BLaER1 (cell line): ENCODE measurements at regions not wholly inside any gene's neighbourhood (a gene's known extent, or its start where the extent isn't known, plus 50 kb on each side); places are given as distances from the start of the nearest gene placed in this dataset.
"Not testable (repeated sequence)": the region's sequence is repeated elsewhere in the genome, so short reads cannot be mapped to it uniquely, and the experiment has no call there.

Source experiments
- H3K27ac ChIP-seq: shearing (Covaris generic); formaldehyde crosslinking; 2 replicates; pipeline ENCODE4 v1.8.1; 2022
- H3K27me3 ChIP-seq: shearing (Covaris generic); formaldehyde crosslinking; 2 replicates; pipeline ENCODE4 v1.8.1; 2022
- H3K36me3 ChIP-seq: shearing (Covaris generic); formaldehyde crosslinking; 2 replicates; pipeline ENCODE4 v1.8.1; 2022
- H3K4me1 ChIP-seq: shearing (Covaris generic); formaldehyde crosslinking; 2 replicates; pipeline ENCODE4 v1.8.1; 2022
- H3K4me2 ChIP-seq: shearing (Covaris generic); formaldehyde crosslinking; 2 replicates; pipeline ENCODE4 v1.8.1; 2022
- H3K4me3 ChIP-seq: shearing (Covaris generic); formaldehyde crosslinking; 2 replicates; pipeline ENCODE4 v1.8.1; 2022
- H3K9ac ChIP-seq: shearing (Covaris generic); formaldehyde crosslinking; 2 replicates; pipeline ENCODE4 v1.8.1; 2022
- H3K9me3 ChIP-seq: shearing (Covaris generic); formaldehyde crosslinking; 2 replicates; pipeline ENCODE4 v1.8.1; 2022
- H4K20me1 ChIP-seq: shearing (Covaris generic); formaldehyde crosslinking; 2 replicates; pipeline ENCODE4 v1.8.1; 2022
- Cebpa-rat ChIP-seq: shearing (Covaris generic); IDR thresholded peaks from 2 replicates; pipeline ENCODE4 v1.8.1; 2022

DNA sequence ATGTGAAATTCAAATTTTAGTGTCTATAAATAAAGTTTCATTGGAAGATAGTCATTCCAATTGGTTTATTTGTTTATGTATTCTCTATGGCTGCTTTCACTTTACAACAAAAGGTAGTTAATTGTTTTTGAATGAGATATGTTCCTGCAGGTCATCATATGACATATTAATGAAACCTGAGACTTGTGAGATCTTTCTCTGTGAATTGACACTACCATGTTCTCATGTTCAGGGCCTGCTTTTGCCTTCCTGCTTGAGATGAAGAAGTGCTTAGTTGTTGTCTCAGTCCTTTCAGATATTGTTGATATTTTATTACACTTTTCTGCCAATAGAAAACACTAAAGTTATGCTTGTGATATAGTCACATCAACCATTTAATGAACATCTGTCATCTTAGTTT is 132.5 kb downstream of the UTRN start:
- Histone ChIP-seq H3K27me3 (no peaks in the 10 kb centered on the region), H3K27ac (no peak overlapping the region), H3K4me3 (no peak overlapping the region), H4K20me1 (peaks cover 98% of the 10 kb centered on the region), H3K36me3 (peaks cover 38% of the 10 kb centered on the region), H3K9me3 (peaks cover 7% of the 10 kb centered on the region), H3K4me2 (no peak overlapping the region), H3K4me1 (peaks cover 12% of the 10 kb centered on the region), H3K9ac (no peak overlapping the region)
- TF ChIP-seq Cebpa-rat, result no peak

DNA sequence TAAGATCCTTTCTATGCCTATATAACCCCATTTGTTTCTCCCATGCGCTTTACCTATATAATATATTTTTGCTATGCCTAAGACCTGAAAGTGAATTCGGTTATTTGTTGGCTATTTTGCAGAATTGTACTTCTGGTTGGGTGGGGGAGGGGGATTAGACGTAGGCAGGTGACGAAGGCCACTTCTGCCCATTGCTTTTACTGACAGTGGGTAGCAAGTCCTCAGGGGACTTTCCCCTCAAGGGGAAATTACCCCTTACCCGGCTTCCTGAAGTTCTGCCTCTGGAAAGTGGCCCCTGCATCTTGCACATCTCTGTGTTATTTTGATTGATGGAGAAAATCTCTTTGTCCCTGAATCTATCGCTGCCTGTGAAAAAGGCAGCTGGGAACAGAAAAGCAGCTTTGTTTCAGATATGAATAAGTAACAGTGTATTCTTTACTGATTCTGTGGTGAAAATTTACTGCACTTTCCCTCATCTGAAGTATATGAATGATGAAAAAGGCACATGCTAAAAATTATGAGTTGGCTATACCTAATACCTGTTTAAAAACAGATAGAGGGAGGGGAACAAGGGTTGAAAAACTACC is 133.9 kb downstream of the UTRN start:
- H4K20me1 ChIP-seq, result peaks cover 98% of the 10 kb centered on the region

DNA sequence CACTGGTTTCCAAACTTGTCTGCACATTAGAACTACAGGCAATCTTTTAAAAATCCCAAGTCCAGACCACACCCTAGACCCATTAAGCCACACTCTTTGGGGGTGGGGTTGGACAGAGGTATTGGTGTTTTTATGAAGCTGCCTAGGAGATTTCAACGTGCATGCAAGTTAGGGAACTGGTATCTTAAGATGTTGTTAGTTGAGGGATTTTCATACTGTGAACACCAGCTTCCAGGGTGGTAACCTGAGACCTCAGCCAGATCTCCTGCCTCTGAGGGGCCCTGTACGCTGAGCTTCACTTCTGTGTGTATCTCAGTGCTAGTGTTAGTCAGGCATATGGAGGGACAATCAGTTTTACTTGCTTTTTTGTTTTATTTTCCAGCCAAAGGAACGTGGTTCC is 138.0 kb downstream of the UTRN start:
- H4K20me1 ChIP-seq, result peaks cover 72% of the 10 kb centered on the region
- H3K27ac ChIP-seq, result no peak overlapping the region
- no peaks in the 10 kb centered on the region for H3K27me3 ChIP-seq
- H3K9ac ChIP-seq, result no peak overlapping the region
- no peak overlapping the region for H3K4me3 ChIP-seq
- no peak for TF ChIP-seq Cebpa-rat
- no peak overlapping the region for H3K4me2 ChIP-seq
- H3K36me3 ChIP-seq, result peaks cover 67% of the 10 kb centered on the region
- H3K9me3 ChIP-seq, result no peaks in the 10 kb centered on the region
- peaks cover 12% of the 10 kb centered on the region for H3K4me1 ChIP-seq

More for the DNA sequence above, 133.9 kb downstream of the UTRN start:
- H3K9me3 ChIP-seq, result no peaks in the 10 kb centered on the region
- H3K27ac ChIP-seq, result no peak overlapping the region
- H3K4me1 ChIP-seq, result peaks cover 12% of the 10 kb centered on the region
- peaks cover 40% of the 10 kb centered on the region for H3K36me3 ChIP-seq
- H3K4me3 ChIP-seq, result no peak overlapping the region
- H3K27me3 ChIP-seq, result no peaks in the 10 kb centered on the region
- TF ChIP-seq Cebpa-rat, result no peak
- no peak overlapping the region for H3K9ac ChIP-seq
- peak overlapping the region; percentile 48 for H3K4me2 ChIP-seq

DNA sequence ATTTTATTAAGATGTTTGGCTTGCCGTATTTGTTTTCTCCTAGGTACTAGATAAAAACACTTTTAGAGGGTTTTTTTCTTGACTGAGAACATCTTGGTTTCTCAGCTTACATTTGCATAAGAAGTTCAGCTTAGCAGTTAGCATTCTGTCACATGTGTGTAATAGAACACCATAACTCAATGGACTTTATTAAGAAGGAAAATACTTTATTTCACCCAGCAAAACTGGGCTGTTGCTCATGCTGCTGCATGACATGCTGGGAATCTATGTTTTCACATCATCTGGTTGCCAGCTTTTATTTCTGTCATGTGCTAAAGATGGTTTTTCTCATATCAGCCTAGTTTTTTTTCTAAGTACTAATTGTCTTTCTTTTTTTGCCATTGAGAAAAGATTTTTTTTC is 144.6 kb downstream of the UTRN start:
- Histone ChIP-seq H4K20me1 (0 out of 2 replicates have a peak, but pooled peaks cover 12% of the 10 kb centered on the region), H3K4me2 (no peak overlapping the region), H3K27me3 (no peaks in the 10 kb centered on the region), H3K9me3 (peaks cover 20% of the 10 kb centered on the region), H3K27ac (no peak overlapping the region), H3K36me3 (peaks cover 81% of the 10 kb centered on the region), H3K4me3 (no peak overlapping the region), H3K9ac (no peak overlapping the region), H3K4me1 (no peaks in the 10 kb centered on the region)
- TF ChIP-seq Cebpa-rat, result no peak

DNA sequence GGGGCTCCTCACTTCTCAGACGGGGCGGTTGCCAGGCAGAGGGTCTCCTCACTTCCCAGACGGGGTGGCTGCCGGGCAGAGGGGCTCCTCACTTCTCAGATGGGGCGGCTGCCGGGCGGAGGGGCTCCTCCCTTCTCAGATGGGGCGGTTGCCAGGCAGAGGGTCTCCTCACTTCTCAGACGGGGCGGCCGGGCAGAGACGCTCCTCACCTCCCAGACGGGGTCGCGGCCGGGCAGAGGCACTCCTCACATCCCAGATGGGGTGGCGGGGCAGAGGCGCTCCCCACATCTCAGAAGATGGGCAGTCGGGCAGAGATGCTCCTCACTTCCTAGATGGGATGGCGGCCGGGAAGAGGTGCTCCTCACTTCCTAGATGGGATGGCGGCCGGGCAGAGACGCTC is 148.3 kb downstream of the UTRN start:
- not testable (repeated sequence) for H3K4me2 ChIP-seq, H4K20me1 ChIP-seq, H3K27ac ChIP-seq, H3K27me3 ChIP-seq, H3K4me3 ChIP-seq, H3K9ac ChIP-seq, H3K4me1 ChIP-seq
- Histone ChIP-seq H3K9me3 (peaks cover 25% of the 10 kb centered on the region), H3K36me3 (peaks cover 83% of the 10 kb centered on the region)

DNA sequence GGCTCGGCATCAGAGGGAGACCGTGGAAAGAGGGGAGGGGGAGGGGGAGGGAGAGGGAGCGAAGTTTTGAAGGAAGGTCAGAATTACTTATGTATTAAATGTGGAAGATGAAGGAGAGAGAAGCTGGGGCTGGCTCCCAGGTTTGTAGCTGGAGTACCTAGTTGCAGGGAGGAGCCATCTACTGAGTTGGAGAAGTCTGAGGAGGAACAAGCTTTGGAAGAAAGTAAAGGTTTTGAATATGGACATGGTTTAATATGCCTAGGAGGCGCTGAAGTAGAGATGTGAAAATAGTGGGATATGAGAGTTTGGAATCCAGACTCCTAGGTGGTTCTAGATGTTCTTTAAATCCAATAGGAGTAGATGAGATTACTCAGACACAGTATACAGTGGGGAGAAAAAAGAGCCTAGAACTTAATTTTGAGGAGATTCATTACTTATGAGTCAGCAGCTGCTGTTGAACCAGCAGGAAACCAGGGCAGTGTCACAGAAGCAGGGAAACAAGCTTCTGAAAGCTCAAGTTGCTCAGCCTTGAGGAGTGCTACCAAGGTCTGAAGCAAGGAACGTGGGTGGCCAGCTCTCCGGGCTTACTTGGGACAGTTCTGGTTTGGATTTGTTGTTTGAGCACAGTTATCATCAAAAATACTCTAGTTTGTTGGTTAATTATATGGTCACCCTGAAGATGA is 149.3 kb downstream of the UTRN start:
- TF ChIP-seq Cebpa-rat, result no peak
- H3K4me3 ChIP-seq, result no peak overlapping the region
- no peak overlapping the region for H3K9ac ChIP-seq
- H3K27me3 ChIP-seq, result no peaks in the 10 kb centered on the region
- H3K4me1 ChIP-seq, result no peaks in the 10 kb centered on the region
- no peak overlapping the region for H3K27ac ChIP-seq
- peaks cover 35% of the 10 kb centered on the region for H3K9me3 ChIP-seq
- H3K4me2 ChIP-seq, result no peak overlapping the region
- no peaks in the 10 kb centered on the region for H4K20me1 ChIP-seq
- peaks cover 85% of the 10 kb centered on the region for H3K36me3 ChIP-seq

DNA sequence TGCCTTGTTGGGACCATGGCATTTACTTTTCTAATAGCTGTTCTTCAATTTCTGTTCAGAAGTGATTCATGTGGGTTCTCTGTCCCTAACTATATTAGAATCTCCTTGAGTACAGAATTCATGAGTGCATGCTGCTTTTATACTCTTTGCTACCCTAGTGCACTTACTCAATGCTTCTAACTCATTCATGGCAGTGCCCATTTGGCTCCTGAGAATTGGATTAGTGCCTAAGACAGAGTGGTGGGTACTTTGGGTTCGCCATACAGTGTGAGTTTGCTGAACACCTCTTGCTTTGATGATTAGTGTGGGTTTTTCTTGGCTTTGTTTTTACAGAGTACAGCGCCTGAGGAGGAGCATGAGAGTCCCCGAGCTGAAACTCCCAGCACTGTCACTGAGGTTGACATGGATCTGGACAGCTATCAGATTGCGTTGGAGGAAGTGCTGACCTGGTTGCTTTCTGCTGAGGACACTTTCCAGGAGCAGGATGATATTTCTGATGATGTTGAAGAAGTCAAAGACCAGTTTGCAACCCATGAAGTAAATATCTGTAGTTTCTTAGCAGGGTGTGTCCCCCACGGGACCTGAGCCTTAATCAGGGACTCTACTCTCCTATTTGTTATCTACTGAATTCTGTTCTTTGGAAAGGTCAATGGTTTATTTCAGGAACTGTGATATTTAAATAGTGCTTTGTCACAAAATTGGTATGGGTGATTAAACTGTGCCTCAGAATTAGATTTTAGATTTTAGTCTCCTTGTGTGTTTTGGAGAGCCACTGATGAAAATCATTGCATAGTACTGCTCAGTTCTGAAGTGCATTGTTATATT is 150.7 kb downstream of the UTRN start:
- Histone ChIP-seq H3K4me2 (no peak overlapping the region), H3K9ac (no peak overlapping the region), H3K4me1 (no peaks in the 10 kb centered on the region), H3K4me3 (no peak overlapping the region), H4K20me1 (no peaks in the 10 kb centered on the region), H3K27ac (no peak overlapping the region), H3K27me3 (no peaks in the 10 kb centered on the region), H3K9me3 (peaks cover 49% of the 10 kb centered on the region), H3K36me3 (peaks cover 85% of the 10 kb centered on the region)
- no peak for TF ChIP-seq Cebpa-rat

DNA sequence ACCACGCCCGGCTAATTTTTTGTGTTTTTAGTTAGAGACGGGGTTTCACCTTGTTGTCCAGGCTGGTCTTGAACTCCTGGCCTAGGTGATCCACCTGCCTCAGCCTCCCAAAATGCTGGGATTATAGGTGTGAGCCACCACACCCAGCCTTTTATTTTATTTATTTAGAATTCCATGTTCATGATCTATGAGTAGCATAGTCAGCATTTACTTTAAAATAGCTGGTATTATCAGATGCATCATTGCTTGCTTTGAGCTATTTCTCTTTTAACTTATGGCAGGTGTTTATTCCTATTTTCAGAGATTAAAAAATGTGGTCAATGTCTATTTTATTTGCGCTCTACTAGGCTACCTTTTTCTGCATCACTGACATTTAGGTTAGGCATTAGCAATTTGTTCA is 152.0 kb downstream of the UTRN start:
- no peak for TF ChIP-seq Cebpa-rat
- Histone ChIP-seq H3K4me1 (no peaks in the 10 kb centered on the region), H3K36me3 (peaks cover 85% of the 10 kb centered on the region), H3K27ac (no peak overlapping the region), H3K9me3 (peaks cover 52% of the 10 kb centered on the region), H3K27me3 (no peaks in the 10 kb centered on the region), H3K4me3 (no peak overlapping the region), H3K4me2 (no peak overlapping the region), H3K9ac (no peak overlapping the region), H4K20me1 (no peaks in the 10 kb centered on the region)

DNA sequence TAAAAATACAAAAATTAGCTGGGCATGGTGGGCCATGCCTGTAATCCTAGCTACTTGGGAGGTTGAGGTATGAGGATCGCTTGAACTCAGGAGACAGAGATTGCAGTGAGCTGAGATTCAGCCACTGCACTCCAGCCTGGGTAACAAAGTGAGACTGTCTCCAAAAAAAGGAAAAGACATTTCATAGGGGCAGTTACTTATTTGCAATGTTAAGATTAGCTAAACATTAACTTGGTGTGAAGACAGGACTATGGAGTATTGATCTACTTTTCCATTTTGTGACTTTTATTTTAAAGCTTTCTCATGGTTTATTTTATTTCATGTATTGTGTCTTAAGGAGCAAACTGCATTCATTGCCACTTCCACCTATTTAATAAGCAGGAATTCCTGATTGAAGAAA is 153.0 kb downstream of the UTRN start:
- TF ChIP-seq Cebpa-rat, result no peak
- Histone ChIP-seq H3K27me3 (no peaks in the 10 kb centered on the region), H3K4me1 (no peaks in the 10 kb centered on the region), H3K9ac (no peak overlapping the region), H4K20me1 (no peaks in the 10 kb centered on the region), H3K9me3 (peaks cover 53% of the 10 kb centered on the region), H3K36me3 (peaks cover 90% of the 10 kb centered on the region), H3K4me3 (no peak overlapping the region), H3K27ac (no peak overlapping the region), H3K4me2 (no peak overlapping the region)

DNA sequence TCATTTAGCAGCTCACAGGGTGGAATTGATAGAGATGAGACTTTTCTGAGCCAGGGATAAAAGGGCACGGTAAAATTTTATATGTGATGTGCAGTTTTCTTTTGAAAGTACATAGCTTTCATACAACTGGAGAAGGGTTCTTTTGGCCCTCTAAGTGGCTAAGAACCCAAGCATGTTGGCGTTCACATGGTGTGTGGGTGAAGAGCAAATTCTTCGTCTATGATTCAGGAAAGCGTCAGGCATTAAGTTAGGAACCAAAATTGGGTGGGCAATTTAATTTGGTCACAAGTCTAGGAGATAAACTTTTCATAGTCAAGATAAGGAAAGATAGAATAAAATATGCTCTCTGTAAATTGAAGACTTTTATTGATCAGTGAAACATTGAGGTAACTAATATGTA is 153.9 kb downstream of the UTRN start:
- H3K9me3 ChIP-seq, result peaks cover 48% of the 10 kb centered on the region
- H3K36me3 ChIP-seq, result peaks cover 89% of the 10 kb centered on the region
- no peak overlapping the region for H3K4me3 ChIP-seq
- no peaks in the 10 kb centered on the region for H4K20me1 ChIP-seq
- H3K9ac ChIP-seq, result no peak overlapping the region
- H3K27me3 ChIP-seq, result no peaks in the 10 kb centered on the region
- H3K27ac ChIP-seq, result no peak overlapping the region
- H3K4me1 ChIP-seq, result no peaks in the 10 kb centered on the region
- no peak overlapping the region for H3K4me2 ChIP-seq
- no peak for TF ChIP-seq Cebpa-rat

DNA sequence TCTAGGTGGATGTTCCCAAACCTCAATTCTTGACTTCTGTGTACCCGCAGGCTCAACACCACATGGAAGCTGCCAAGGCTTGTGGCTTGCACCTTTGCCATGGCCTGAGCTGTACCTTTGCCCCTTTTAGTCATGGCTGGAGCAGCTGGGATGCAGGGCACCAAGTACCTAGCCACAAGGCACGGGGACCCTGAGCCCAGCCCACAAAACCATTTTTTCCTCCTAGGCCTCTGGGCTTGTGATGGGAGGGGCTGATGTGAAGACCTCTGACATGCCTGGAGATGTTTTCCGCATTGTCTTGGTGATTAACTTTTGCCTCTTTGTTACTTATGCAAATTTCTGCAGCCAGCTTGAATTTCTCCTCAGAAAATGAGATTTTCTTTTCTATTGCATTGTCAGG is 156.7 kb downstream of the UTRN start:
- not testable (repeated sequence) for H3K27me3 ChIP-seq, H3K4me2 ChIP-seq, H3K27ac ChIP-seq, H3K4me1 ChIP-seq, H4K20me1 ChIP-seq, H3K9ac ChIP-seq
- H3K4me3 ChIP-seq, result peak overlapping the region; percentile 38; the same call in 1 of the 2 replicates
- H3K36me3 ChIP-seq, result peaks cover 92% of the 10 kb centered on the region
- peaks cover 48% of the 10 kb centered on the region for H3K9me3 ChIP-seq
